ENCODE measurements at regions not wholly inside any gene's neighbourhood (a gene's known extent, or its start where the extent isn't known, plus 50 kb on each side); places are given as distances from the start of the nearest gene placed in this dataset.

- Histone ChIP-seq H3K9ac (ENCODE audit: low read length) (no peak overlapping the region), H3K27me3 (replicated peaks in 1 of 4; ENCODE audit: control extremely low read depth in 1 of 4, control insufficient read depth in 3 of 4, insufficient read depth in 4 of 4, low read length in 3 of 4) (peaks cover 0 to 7% (median 5%) of the 10 kb centered on the region in 4 experiments), H3K4me2 (replicated peaks; ENCODE audit: low read depth, low read length, poor library complexity, severe bottlenecking) (no peak overlapping the region), H3K36me3 (replicated peaks in 1 of 2; ENCODE audit: control extremely low read depth in 1 of 2, control insufficient read depth in 1 of 2, extremely low read depth in 1 of 2, insufficient read depth in 2 of 2, low read length in 1 of 2) (no peaks in the 10 kb centered on the region), H3K4me1 (ENCODE audit: control insufficient read depth in 2 of 2, insufficient read depth in 2 of 2, low read length in 2 of 2) (no peaks in the 10 kb centered on the region), H4K20me1 (ENCODE audit: control insufficient read depth, insufficient read depth, low read length, poor library complexity, severe bottlenecking) (no peaks in the 10 kb centered on the region), H3K27ac (ENCODE audit: low read length in 2 of 2) (no peak overlapping the region), H2AFZ (ENCODE audit: insufficient read depth, low read depth, low read length, poor library complexity, severe bottlenecking) (no peak overlapping the region), H3K9me3 (ENCODE audit: control extremely low read depth in 1 of 3, control insufficient read depth in 2 of 3, insufficient read depth in 1 of 3, low read length in 2 of 3) (peaks cover 0 to 19% (median 5%) of the 10 kb centered on the region in 3 donors), H3K79me2 (ENCODE audit: control insufficient read depth, insufficient read depth, low read length) (no peaks in the 10 kb centered on the region), H3K4me3 (ENCODE audit: control extremely low read depth in 1 of 5, extremely low read depth in 1 of 5, insufficient read depth in 1 of 5, low read depth in 2 of 5, low read length in 4 of 5) (no peak overlapping the region)
- CTCF ChIA-PET: interaction anchor here (1.2 kb wide), 1 partner anchor 60 kb away, joined by 3 read pairs; no protein-coding TSS in a partner anchor
- no peaks in the 10 kb centered on the region for H3K4me1 Mint-ChIP-seq
- DNase-seq (no peak), ATAC-seq (ENCODE audit: low read depth) (no peak)
- peaks cover 18% of the 10 kb centered on the region for H3K27me3 Mint-ChIP-seq
- no peak overlapping the region for H3K27ac Mint-ChIP-seq
- intact Hi-C loops (cut with micrococcal nuclease): no loop called here
- peaks cover 15% of the 10 kb centered on the region for H3K9me3 Mint-ChIP-seq (ENCODE audit: insufficient read depth)
- POLR2A ChIA-PET: no interaction called here
- WGBS (ENCODE audit: insufficient coverage): 93% methylated on average over 8 of the region's 8 CpGs
- TF ChIP-seq, protein P1, sequence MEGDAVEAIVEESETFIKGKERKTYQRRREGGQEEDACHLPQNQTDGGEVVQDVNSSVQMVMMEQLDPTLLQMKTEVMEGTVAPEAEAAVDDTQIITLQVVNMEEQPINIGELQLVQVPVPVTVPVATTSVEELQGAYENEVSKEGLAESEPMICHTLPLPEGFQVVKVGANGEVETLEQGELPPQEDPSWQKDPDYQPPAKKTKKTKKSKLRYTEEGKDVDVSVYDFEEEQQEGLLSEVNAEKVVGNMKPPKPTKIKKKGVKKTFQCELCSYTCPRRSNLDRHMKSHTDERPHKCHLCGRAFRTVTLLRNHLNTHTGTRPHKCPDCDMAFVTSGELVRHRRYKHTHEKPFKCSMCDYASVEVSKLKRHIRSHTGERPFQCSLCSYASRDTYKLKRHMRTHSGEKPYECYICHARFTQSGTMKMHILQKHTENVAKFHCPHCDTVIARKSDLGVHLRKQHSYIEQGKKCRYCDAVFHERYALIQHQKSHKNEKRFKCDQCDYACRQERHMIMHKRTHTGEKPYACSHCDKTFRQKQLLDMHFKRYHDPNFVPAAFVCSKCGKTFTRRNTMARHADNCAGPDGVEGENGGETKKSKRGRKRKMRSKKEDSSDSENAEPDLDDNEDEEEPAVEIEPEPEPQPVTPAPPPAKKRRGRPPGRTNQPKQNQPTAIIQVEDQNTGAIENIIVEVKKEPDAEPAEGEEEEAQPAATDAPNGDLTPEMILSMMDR (IDR thresholded peaks at IDR 0.05): no peak
- TF ChIP-seq EZH2 (IDR thresholded peaks at IDR 0.05; ENCODE audit: borderline replicate concordance, insufficient read depth, low read depth, low read length, poor library complexity, severe bottlenecking): no peak
- H3K4me3 Mint-ChIP-seq: no peak overlapping the region
Measured at GRCh38 chr7:98685541-98685940, 68.5 kb downstream of the NPTX2 start.

DNA sequence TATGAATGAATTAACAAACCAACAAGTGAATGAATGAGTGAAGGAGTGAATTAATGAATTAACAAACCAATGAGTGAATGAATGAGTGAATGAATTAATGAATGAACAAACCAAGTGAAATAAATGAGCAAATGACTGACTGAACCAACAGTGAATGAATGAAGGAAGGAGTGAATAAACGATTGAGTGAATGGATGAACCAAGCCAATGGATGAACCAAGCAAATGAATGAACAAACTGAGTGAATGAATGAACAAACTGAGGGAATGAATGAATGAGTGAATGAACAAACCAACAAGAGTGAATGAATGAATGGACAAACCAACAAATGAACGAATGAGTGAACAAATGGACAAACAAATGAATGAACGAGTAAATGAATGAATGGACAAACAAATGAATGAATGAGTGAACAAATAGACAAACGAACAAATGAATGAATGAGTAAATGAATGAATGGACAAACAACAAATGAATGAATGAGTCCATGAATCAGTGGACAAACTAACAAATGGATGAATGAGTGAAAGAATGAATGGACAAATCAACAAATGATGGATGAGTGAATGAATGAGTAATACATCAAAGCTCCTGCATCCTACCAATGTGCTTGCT lies 69.5 kb downstream of the NPTX2 start:
- Histone ChIP-seq H3K27ac (ENCODE audit: low read length in 2 of 2) (no peak overlapping the region), H3K4me2 (replicated peaks; ENCODE audit: low read depth, low read length, poor library complexity, severe bottlenecking) (no peak overlapping the region), H4K20me1 (ENCODE audit: control insufficient read depth, insufficient read depth, low read length, poor library complexity, severe bottlenecking) (no peaks in the 10 kb centered on the region), H3K9ac (ENCODE audit: low read length) (no peak overlapping the region), H3K4me3 (ENCODE audit: control extremely low read depth in 1 of 5, extremely low read depth in 1 of 5, insufficient read depth in 1 of 5, low read depth in 2 of 5, low read length in 4 of 5) (no peak overlapping the region), H3K36me3 (replicated peaks in 1 of 2; ENCODE audit: control extremely low read depth in 1 of 2, control insufficient read depth in 1 of 2, extremely low read depth in 1 of 2, insufficient read depth in 2 of 2, low read length in 1 of 2) (no peaks in the 10 kb centered on the region), H3K4me1 (ENCODE audit: control insufficient read depth in 2 of 2, insufficient read depth in 2 of 2, low read length in 2 of 2) (no peaks in the 10 kb centered on the region), H3K27me3 (replicated peaks in 1 of 4; ENCODE audit: control extremely low read depth in 1 of 4, control insufficient read depth in 3 of 4, insufficient read depth in 4 of 4, low read length in 3 of 4) (peaks cover 0 to 7% (median 4%) of the 10 kb centered on the region in 4 experiments), H3K79me2 (ENCODE audit: control insufficient read depth, insufficient read depth, low read length) (no peaks in the 10 kb centered on the region), H2AFZ (ENCODE audit: insufficient read depth, low read depth, low read length, poor library complexity, severe bottlenecking) (no peak overlapping the region), H3K9me3 (ENCODE audit: control extremely low read depth in 1 of 3, control insufficient read depth in 2 of 3, insufficient read depth in 1 of 3, low read length in 2 of 3) (peaks cover 0 to 20% (median 5%) of the 10 kb centered on the region in 3 donors)
- Mint-ChIP-seq H3K9me3 (ENCODE audit: insufficient read depth) (peaks cover 15% of the 10 kb centered on the region), H3K27me3 (peaks cover 14% of the 10 kb centered on the region), H3K4me1 (no peaks in the 10 kb centered on the region), H3K27ac (no peak overlapping the region), H3K4me3 (no peak overlapping the region)
- ChIA-PET POLR2A (no interaction called here), CTCF (interaction anchor here (1.2 kb wide), 1 partner anchor 59 kb away, joined by 3 read pairs; no protein-coding TSS in a partner anchor)
- intact Hi-C loops (cut with micrococcal nuclease): no loop called here
- WGBS (ENCODE audit: insufficient coverage): 47% methylated on average over 3 of the region's 4 CpGs
- TF ChIP-seq, protein P1 (IDR thresholded peaks at IDR 0.05): no peak
- TF ChIP-seq EZH2 (IDR thresholded peaks at IDR 0.05; ENCODE audit: borderline replicate concordance, insufficient read depth, low read depth, low read length, poor library complexity, severe bottlenecking): no peak
- DNase-seq: no peak
- ATAC-seq (ENCODE audit: low read depth): no peak
